ENCODE measurements at regions not wholly inside any gene's neighbourhood (a gene's known extent, or its start where the extent isn't known, plus 50 kb on each side); places are given as distances from the start of the nearest gene placed in this dataset.

DNA sequence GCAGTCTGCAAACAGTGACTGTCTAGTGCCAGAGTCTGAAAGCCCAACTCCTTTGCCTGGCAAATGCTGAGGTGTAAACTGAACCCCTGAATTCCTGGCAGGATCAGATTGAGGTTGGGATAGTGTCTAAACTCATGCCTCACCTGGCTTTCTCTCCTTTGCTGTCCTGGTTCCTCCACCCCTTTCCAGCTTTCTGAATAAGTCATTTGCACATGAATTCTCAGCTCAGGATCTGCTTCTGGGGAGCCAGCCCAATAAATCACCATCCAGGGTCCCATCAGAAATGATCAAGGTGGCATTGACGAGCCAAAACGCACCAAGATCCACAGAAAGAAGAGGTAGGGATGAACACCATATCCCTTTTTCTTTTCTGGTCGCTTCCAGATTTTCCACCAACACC lies 301.6 kb downstream of the LRFN2 start:
- WGBS, 2 experiments (ENCODE audit: extremely low coverage in 2 of 2, insufficient read length in 1 of 2), result no CpG with 5 or more reads among the region's 3 CpGs
- TF ChIP-seq MAFK (IDR thresholded peaks at IDR 0.05; ENCODE audit: low read depth, low read length) (no peak), SMC3 (IDR thresholded peaks at IDR 0.05; ENCODE audit: low read depth, low read length) (no peak), MXI1 (IDR thresholded peaks at IDR 0.05; ENCODE audit: borderline replicate concordance, low read depth, low read length) (no peak)
- in situ Hi-C loops (cut with MboI; ENCODE audit: low sequenced_read_pairs) (no loop called here), intact Hi-C loops (cut with micrococcal nuclease) (no loop called here), dilution Hi-C loops (cut with HindIII; ENCODE audit: low sequenced_read_pairs, unreplicated experiment) (no loop called here)
- no peak overlapping the region for H3K56ac ChIP-seq (ENCODE audit: extremely low read depth, insufficient read depth, low read length)
- ChIA-PET POLR2A (ENCODE audit: unreplicated experiment) (no interaction called here), CTCF (no interaction called here)
- no peak overlapping the region for H2BK120ac ChIP-seq (ENCODE audit: low read depth, low read length)
- H3K9ac ChIP-seq (ENCODE audit: low read depth, low read length), result no peak overlapping the region
- H3K4ac ChIP-seq (ENCODE audit: low read depth, low read length), result no peak overlapping the region
- H2BK15ac ChIP-seq (ENCODE audit: low read depth, low read length), result no peak overlapping the region
- H2AK5ac ChIP-seq (ENCODE audit: low read depth, low read length), result no peak overlapping the region
- no peak overlapping the region for H2AFZ ChIP-seq (replicated peaks; ENCODE audit: low read length, poor library complexity)
- no peak overlapping the region for H3K23ac ChIP-seq (ENCODE audit: low read depth, low read length)
- no peak overlapping the region for H3K14ac ChIP-seq (replicated peaks; ENCODE audit: low read depth, low read length)
- H3K4me3 ChIP-seq (ENCODE audit: insufficient read depth, low read depth, low read length), result no peak overlapping the region
- no peak overlapping the region for H3K18ac ChIP-seq (ENCODE audit: low read depth, low read length)
- H3K36me3 ChIP-seq (ENCODE audit: control insufficient read depth, insufficient read depth, low read length), result no peaks in the 10 kb centered on the region
- H3K27ac ChIP-seq (ENCODE audit: insufficient read depth, low read length), result no peak overlapping the region
- H2AK9ac ChIP-seq (replicated peaks; ENCODE audit: low read depth, low read length, poor library complexity), result no peak overlapping the region
- no peaks in the 10 kb centered on the region for H3K79me1 ChIP-seq (ENCODE audit: low read depth in 1 of 2, low read length in 2 of 2)
- BruUV-seq (replicated peaks), result no TSS peak
- no peak overlapping the region for H4K5ac ChIP-seq (ENCODE audit: low read depth, low read length)
- no peak overlapping the region for H4K91ac ChIP-seq (ENCODE audit: insufficient read depth, low read depth, low read length)
- H3K9me1 ChIP-seq (ENCODE audit: insufficient read depth, low read length), result no peaks in the 10 kb centered on the region
- H3K9me3 ChIP-seq (ENCODE audit: control insufficient read depth, insufficient read depth, low read length), result no peaks in the 10 kb centered on the region
- no peaks in the 10 kb centered on the region; the same call in 1 of the 2 replicates for H3K27me3 ChIP-seq (ENCODE audit: control insufficient read depth, insufficient read depth, low read length)
- DNase-seq (no peak), ATAC-seq (ENCODE audit: low read depth) (no peak)
- H4K20me1 ChIP-seq (ENCODE audit: insufficient read depth, low read length), result no peaks in the 10 kb centered on the region
- H2BK20ac ChIP-seq (ENCODE audit: low read depth, low read length), result no peak overlapping the region
- H4K8ac ChIP-seq (ENCODE audit: low read depth in 2 of 2, low read length in 2 of 2), result no peak overlapping the region
- H3K4me2 ChIP-seq (ENCODE audit: low read depth, low read length), result no peak overlapping the region
- no peak overlapping the region for H2BK5ac ChIP-seq (ENCODE audit: low read depth, low read length, poor library complexity, severe bottlenecking)
- no peaks in the 10 kb centered on the region for H3K4me1 ChIP-seq (ENCODE audit: control insufficient read depth, insufficient read depth, low read length)

Measured in IMR-90 (cell line).